GM12872 (cell line): ENCODE measurements at regions not wholly inside any gene's neighbourhood (a gene's known extent, or its start where the extent isn't known, plus 50 kb on each side); places are given as distances from the start of the nearest gene placed in this dataset.

Experiments
- CTCF ChIP-seq: IDR thresholded peaks from 3 replicates; pipeline ENCODE4 v1.5.1; 2011; ENCODE audit warnings: low read depth, mild to moderate bottlenecking, low read length, moderate library complexity; ENCODE audit not compliant: insufficient read depth

GRCh38 chr1:147850737-147851136 lies 51.9 kb upstream of the GJA8 start:
- TF ChIP-seq CTCF, result no peak

- TF ChIP-seq CTCF, result no peak
These were observed 51.4 kb upstream of the GJA8 start for GRCh38 chr1:147851149-147851548.

GRCh38 chr1:147852706-147853225 lies 49.8 kb upstream of the GJA8 start:
- TF ChIP-seq CTCF, result no peak
